ENCODE measurements at regions not wholly inside any gene's neighbourhood (a gene's known extent, or its start where the extent isn't known, plus 50 kb on each side); places are given as distances from the start of the nearest gene placed in this dataset.

GRCh38 chr13:22154041-22154440 is 483.2 kb downstream of the FGF9 start:
- no peak for ATAC-seq
- H3K9me3 ChIP-seq = no peaks in the 10 kb centered on the region
- H3K4me3 ChIP-seq = no peak overlapping the region
- no peaks in the 10 kb centered on the region for H3K4me1 ChIP-seq
- TF ChIP-seq EP300 (IDR thresholded peaks at IDR 0.05) = no peak
- no peak for TF ChIP-seq CTCF (IDR thresholded peaks at IDR 0.05)
- TF ChIP-seq POLR2AphosphoS5 (IDR thresholded peaks at IDR 0.05) = no peak
- no peak for TF ChIP-seq POLR2A (IDR thresholded peaks at IDR 0.05)
- 77 to 93% methylated on average over 3 of the region's 3 CpGs for WGBS, 2 donors (ENCODE audit: low coverage in 1 of 2)
- H3K27ac ChIP-seq = no peak overlapping the region
- no peaks in the 10 kb centered on the region for H3K36me3 ChIP-seq
- no peaks in the 10 kb centered on the region for H3K27me3 ChIP-seq

- WGBS, 2 donors (ENCODE audit: low coverage in 1 of 2) = 88 to 100% methylated on average over 3 of the region's 3 CpGs
- ATAC-seq = no peak
- Histone ChIP-seq H3K36me3 (no peaks in the 10 kb centered on the region), H3K9me3 (no peaks in the 10 kb centered on the region), H3K27me3 (no peaks in the 10 kb centered on the region), H3K4me1 (no peaks in the 10 kb centered on the region), H3K27ac (no peak overlapping the region), H3K4me3 (no peak overlapping the region)
- TF ChIP-seq EP300 (IDR thresholded peaks at IDR 0.05) (no peak), CTCF (IDR thresholded peaks at IDR 0.05) (no peak), POLR2A (IDR thresholded peaks at IDR 0.05) (no peak), POLR2AphosphoS5 (IDR thresholded peaks at IDR 0.05) (no peak)
Observed at GRCh38 chr13:22161871-22162270, 491.0 kb downstream of the FGF9 start.

- no peak for ATAC-seq
- TF ChIP-seq EP300 (IDR thresholded peaks at IDR 0.05) (no peak), POLR2A (IDR thresholded peaks at IDR 0.05) (no peak), CTCF (IDR thresholded peaks at IDR 0.05) (no peak), POLR2AphosphoS5 (IDR thresholded peaks at IDR 0.05) (no peak)
- Histone ChIP-seq H3K27ac (no peak overlapping the region), H3K9me3 (no peaks in the 10 kb centered on the region), H3K4me1 (no peaks in the 10 kb centered on the region), H3K36me3 (no peaks in the 10 kb centered on the region), H3K27me3 (no peaks in the 10 kb centered on the region), H3K4me3 (no peak overlapping the region)
- WGBS, 2 donors (ENCODE audit: low coverage in 1 of 2) = 52 to 100% methylated on average over 1 of the region's 1 CpG
Observed at GRCh38 chr13:22162889-22163288, 492.0 kb downstream of the FGF9 start.

- no peak for ATAC-seq
- 42 to 60% methylated on average over 4 to 10 of the region's 11 CpGs for WGBS, 2 donors (ENCODE audit: low coverage in 1 of 2)
- Histone ChIP-seq H3K36me3 (no peaks in the 10 kb centered on the region), H3K9me3 (no peaks in the 10 kb centered on the region), H3K4me3 (no peak overlapping the region), H3K27me3 (no peaks in the 10 kb centered on the region), H3K4me1 (no peaks in the 10 kb centered on the region), H3K27ac (no peak overlapping the region)
- TF ChIP-seq POLR2AphosphoS5 (IDR thresholded peaks at IDR 0.05) = no peak
Observed at GRCh38 chr13:22168437-22169190, 497.7 kb downstream of the FGF9 start.

- WGBS, 2 donors (ENCODE audit: low coverage in 1 of 2) = 38 to 62% methylated on average over 2 of the region's 2 CpGs
- no peaks in the 10 kb centered on the region for H3K9me3 ChIP-seq
- H3K4me3 ChIP-seq = no peak overlapping the region
- no peaks in the 10 kb centered on the region for H3K4me1 ChIP-seq
- no peaks in the 10 kb centered on the region for H3K27me3 ChIP-seq
- H3K27ac ChIP-seq = no peak overlapping the region
- no peaks in the 10 kb centered on the region for H3K36me3 ChIP-seq
- TF ChIP-seq EP300 (IDR thresholded peaks at IDR 0.05) (no peak), POLR2AphosphoS5 (IDR thresholded peaks at IDR 0.05) (no peak), POLR2A (IDR thresholded peaks at IDR 0.05) (no peak), CTCF (IDR thresholded peaks at IDR 0.05) (no peak)
- no peak for ATAC-seq
Observed at GRCh38 chr13:22169473-22169872, 498.6 kb downstream of the FGF9 start.

Measured in gastroesophageal sphincter (tissue), 4 donors.